ENCODE measurements at regions not wholly inside any gene's neighbourhood (a gene's known extent, or its start where the extent isn't known, plus 50 kb on each side); places are given as distances from the start of the nearest gene placed in this dataset.

DNA sequence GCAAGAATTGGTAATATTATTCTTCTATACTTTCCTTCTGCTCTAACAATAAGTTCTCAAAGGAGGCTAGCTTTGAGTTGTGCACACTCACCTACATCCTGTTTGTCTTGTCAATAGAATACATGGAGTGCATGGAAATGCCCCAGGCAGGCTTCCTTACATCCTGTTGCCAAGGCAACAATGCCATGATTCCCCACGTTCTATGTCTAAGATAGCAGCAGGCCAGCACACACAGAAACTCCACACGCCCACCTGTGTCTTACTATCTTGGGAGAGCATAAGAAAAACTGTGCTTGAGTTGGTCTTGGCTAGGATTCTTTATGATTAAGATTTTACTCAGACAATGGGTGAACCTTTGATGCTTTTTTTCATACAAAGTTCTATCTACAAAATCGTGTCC, 379.2 kb downstream of the AASDHPPT start:
- no peak for DNase-seq (ENCODE audit: low read depth in 2 of 2)

DNA sequence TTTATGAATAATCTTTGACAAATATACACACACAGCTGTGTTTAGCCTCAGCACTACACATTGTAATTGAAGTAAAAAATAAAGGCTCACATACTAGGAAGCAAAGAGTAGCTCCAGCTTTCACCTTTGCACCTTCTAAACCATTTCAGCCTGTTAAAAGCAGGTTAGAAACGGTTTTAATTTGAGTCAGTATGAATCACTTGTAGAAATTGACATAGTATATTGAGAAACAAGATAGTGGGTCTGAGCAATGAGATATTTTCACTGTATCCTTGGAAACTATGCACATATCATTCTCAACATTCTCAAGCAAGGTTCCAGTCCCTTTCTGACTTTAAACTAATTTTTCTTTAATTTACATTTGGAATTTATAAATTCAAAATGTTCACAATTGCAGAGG, 380.3 kb downstream of the AASDHPPT start:
- DNase-seq (ENCODE audit: low read depth in 2 of 2), result peak in 1 of 2 experiments; percentile 48

DNA sequence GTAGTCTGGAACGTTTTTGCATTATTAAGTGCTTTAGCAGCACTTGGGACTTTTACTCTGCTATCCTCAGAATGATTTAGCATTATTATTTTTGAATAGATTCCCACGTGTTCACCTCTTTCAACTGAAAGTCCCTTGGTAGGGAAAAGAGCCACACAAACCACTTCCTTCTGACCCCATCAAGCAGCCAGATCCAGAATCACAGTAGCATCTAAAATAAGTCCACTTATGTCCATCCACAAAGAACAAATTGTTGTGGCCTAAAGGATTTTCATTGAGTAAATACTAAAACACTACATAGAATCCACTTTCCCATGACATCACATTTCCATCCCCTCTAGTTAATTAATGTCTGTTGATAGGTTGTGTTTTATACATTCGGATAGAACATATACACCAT, 381.7 kb downstream of the AASDHPPT start:
- DNase-seq (ENCODE audit: low read depth in 2 of 2), result no peak

DNA sequence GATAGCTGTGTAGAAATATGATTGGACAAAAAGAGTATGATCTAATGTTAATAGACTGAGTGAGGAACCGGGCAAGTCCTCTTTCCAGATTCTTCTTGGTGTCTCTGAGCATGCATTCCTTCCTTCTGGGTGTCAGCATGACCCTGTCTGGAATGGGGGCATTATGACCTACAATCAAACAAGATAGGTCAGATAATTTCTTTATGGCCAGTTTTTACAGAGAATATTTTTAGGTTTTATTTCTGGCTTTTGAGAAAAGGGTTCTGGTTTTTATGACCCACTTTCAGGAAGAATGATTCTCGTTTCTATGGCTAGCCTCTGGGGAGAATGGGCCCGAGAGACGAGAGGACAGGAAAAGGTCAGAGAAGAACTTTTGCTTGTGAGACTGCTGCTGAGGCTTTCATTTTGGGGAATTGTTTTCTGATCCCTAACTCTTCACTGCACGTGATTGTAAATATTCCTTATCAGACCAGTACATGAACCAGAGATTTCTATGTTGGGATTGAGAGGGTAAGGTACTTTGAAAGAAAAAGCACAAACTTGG, 383.8 kb downstream of the AASDHPPT start:
- DNase-seq (ENCODE audit: low read depth in 2 of 2), result no peak

- no peak for DNase-seq (ENCODE audit: low read depth in 2 of 2)
These were observed 384.5 kb downstream of the AASDHPPT start for GRCh38 chr11:106461839-106462545.

DNA sequence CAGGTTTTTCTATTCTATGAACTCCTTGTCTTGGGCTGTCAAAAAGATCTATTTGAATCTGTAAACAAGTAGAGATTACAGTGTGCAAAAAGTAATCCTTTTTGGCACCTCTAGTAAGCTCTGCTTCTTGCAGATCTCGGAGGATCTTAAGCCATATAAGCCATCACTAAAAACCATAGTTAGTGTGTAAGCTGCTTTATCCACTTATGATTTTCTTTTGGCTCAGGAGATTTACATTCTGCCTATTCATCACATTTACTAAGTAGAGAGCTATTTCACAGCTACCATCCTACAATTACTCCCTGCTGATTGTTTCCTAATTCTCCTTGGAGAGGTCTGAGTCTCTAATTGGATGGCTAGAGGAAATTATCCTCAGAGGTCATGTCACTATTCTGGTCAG, 385.7 kb downstream of the AASDHPPT start:
- DNase-seq (ENCODE audit: low read depth in 2 of 2), result no peak

- no peak for DNase-seq (ENCODE audit: low read depth in 2 of 2)
These were observed 386.3 kb downstream of the AASDHPPT start for GRCh38 chr11:106463796-106464201.

- no peak for DNase-seq (ENCODE audit: low read depth in 2 of 2)
These were observed 387.3 kb downstream of the AASDHPPT start for GRCh38 chr11:106464728-106465127.

GRCh38 chr11:106466521-106467080, 389.1 kb downstream of the AASDHPPT start:
- DNase-seq (ENCODE audit: low read depth in 2 of 2), result peak; percentile 75 to 80

GRCh38 chr11:106467501-106467900, 390.0 kb downstream of the AASDHPPT start:
- DNase-seq (ENCODE audit: low read depth in 2 of 2), result no peak

DNA sequence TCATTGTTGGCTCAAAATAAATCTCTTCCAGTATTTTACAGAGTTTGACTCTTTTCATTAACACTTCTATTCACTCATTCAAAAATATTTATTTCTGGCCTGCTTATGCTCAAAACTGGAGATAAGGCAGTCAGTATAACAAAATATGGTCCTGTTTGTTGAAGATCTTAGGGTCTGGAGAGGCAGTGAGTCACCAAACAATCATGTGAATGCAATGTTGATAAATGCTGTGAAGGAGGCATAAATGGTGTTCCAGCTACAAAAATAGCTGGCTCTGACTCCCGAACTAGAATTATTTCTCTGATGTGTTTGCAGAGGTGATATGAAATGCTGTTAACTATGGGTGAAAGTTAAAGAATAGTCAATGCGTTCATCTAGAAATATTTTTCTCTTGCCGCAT, 390.6 kb downstream of the AASDHPPT start:
- DNase-seq (ENCODE audit: low read depth in 2 of 2), result no peak

GRCh38 chr11:106468531-106468930, 391.1 kb downstream of the AASDHPPT start:
- DNase-seq (ENCODE audit: low read depth in 2 of 2), result no peak

- no peak for DNase-seq (ENCODE audit: low read depth in 2 of 2)
These were observed 392.8 kb downstream of the AASDHPPT start for GRCh38 chr11:106470230-106470629.

GRCh38 chr11:106471276-106471675, 393.8 kb downstream of the AASDHPPT start:
- DNase-seq (ENCODE audit: low read depth in 2 of 2), result no peak

GRCh38 chr11:106473089-106473722, 395.7 kb downstream of the AASDHPPT start:
- DNase-seq (ENCODE audit: low read depth in 2 of 2), result peak; percentile 63 to 65

GRCh38 chr11:106474274-106474673, 396.8 kb downstream of the AASDHPPT start:
- no peak for DNase-seq (ENCODE audit: low read depth in 2 of 2)

- DNase-seq (ENCODE audit: low read depth in 2 of 2), result no peak
These were observed 397.7 kb downstream of the AASDHPPT start for GRCh38 chr11:106475181-106475580.

DNA sequence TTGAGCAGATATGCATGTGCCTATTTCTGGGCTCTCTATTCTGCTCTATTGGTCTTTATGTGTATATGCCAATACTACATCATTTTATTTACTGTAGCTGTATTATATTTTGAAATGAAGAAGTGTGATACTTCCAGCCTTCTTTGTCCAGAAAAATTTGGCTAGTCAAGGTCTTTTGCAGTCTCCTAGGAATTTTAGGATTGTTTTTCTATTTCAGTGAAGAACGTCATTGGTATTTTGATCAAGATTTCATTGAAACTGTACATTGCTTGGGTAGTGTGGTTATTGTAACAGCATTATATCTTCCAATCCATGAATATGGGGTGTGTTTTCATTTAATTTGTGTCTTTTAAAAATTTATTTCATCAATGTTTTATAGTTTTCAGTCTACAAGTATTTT, 400.3 kb downstream of the AASDHPPT start:
- no peak for DNase-seq (ENCODE audit: low read depth in 2 of 2)

DNA sequence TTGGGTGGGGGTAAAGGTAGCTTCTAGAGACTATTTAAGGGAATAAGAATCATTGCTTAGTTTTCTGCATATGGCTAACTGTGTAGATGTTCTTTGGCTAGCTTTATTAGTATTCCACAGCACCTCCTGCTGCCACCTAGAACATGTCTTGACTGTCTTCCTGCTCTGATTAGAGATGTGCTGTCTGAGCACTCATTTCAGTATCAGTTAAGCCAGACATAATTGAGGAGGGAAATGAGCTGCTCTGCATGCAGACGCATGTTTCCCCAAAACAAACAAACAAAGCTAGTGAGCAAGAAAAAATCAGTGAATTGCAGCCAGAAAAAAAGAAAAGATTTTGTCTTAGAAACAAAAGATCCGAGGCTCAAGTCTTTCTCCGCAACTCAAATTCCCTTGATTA, 402.2 kb downstream of the AASDHPPT start:
- DNase-seq (ENCODE audit: low read depth in 2 of 2), result no peak

DNA sequence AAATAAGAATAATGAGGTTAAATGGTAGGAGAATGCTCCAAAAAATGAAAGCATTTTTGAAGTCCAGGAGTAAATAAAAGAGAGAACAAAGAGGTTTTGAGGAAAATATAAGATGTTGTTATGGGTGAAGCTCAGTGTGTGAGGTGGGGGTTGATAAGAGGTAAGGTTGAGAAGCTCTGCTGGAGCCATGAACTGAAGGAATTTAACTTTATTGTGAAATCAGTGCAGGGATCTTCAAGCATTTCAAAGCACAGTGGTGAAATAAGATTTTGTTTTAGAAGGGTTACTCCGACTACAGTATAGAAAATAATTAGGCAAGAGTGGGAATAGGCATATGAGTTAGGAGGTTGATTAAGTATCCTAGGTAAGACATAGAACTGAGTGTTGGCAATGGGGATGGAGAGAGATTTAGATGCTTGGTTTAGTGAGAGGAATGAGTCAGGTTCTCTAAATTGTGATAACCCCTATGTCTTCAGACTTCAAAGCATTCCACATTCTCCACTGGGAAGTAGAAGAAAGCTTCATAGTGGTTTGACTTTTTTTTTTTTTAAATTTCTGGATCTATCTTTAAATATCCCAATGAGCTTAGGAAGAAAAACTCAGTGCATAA, 403.2 kb downstream of the AASDHPPT start:
- DNase-seq (ENCODE audit: low read depth in 2 of 2), result peak in 1 of 2 experiments; percentile 25

- no peak for DNase-seq (ENCODE audit: low read depth in 2 of 2)
These were observed 405.7 kb downstream of the AASDHPPT start for GRCh38 chr11:106482917-106483785.

DNA sequence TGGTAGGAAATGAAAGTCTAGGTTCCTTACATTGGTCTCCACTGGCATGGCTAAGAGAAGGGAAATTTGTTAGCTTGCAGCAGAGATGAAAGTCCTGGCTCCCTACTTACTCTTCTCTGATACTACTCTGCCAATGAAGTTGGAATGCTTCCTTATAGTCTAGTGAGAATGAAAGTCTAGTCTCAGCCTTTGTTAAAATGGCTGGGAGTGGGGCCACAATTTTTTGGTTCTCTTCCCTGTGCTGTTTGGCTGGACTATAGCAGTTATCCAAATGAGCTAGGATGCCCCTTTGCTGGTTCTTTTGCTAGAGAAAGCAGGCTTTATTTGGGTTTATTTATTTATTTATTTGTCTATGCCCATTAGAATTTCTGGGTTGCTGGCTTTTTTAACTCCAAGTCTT, 414.3 kb downstream of the AASDHPPT start:
- DNase-seq (ENCODE audit: low read depth in 2 of 2), result no peak

Data from fibroblast of skin of left quadriceps (primary cell).